Thyroid gland (tissue), 4 donors: ENCODE measurements at regions not wholly inside any gene's neighbourhood (a gene's known extent, or its start where the extent isn't known, plus 50 kb on each side); places are given as distances from the start of the nearest gene placed in this dataset.
"Not testable (repeated sequence)": the region's sequence is repeated elsewhere in the genome, so short reads cannot be mapped to it uniquely, and the experiment has no call there.

Experiments used
- DNase-seq, 2 donors: peaks; one replicate each; pipeline ENCODE4 v3.0.0-alpha.2; 2019
- H3K27ac ChIP-seq, 3 donors: fragments of 200-600 bp; sonication (generic); 1 replicate in 2 of 3; 2 replicates in 1 of 3; pipeline ENCODE4 v1.5.1; 2016 to 2019; ENCODE audit warnings: mild to moderate bottlenecking in 1 of 3, moderate library complexity in 1 of 3
- H3K27me3 ChIP-seq: fragments of 200-600 bp; sonication (generic); one replicate; pipeline ENCODE4 v1.5.1; 2019
- H3K36me3 ChIP-seq, 2 donors: fragments of 200-600 bp; sonication (generic); one replicate each; pipeline ENCODE4 v1.5.1; 2016 to 2019
- H3K4me1 ChIP-seq, 2 donors: fragments of 200-600 bp; sonication (generic); one replicate each; pipeline ENCODE4 v1.5.1; 2017 to 2019
- H3K4me3 ChIP-seq, 3 donors: fragments of 200-600 bp; sonication (generic); replicated peaks in 1 of 3; 1 replicate in 2 of 3; 2 replicates in 1 of 3; pipeline ENCODE4 v1.5.1; 2016; ENCODE audit warnings: mild to moderate bottlenecking in 1 of 3
- H3K9me3 ChIP-seq: fragments of 200-600 bp; sonication (generic); one replicate; pipeline ENCODE4 v1.5.1; 2017
- CTCF ChIP-seq, 6 experiments: fragments of 200-600 bp in 3 of 6; fragments of 450-650 bp in 3 of 6; sonication (generic) in 3 of 6; IDR thresholded peaks; one replicate each; pipeline ENCODE4 v1.5.1; 2016 to 2019; ENCODE audit warnings: antibody characterized with exemption in 6 of 6, mild to moderate bottlenecking in 2 of 6, inconsistent platforms in 1 of 6, moderate library complexity in 1 of 6
- POLR2A ChIP-seq, 2 donors: fragments of 450-650 bp; IDR thresholded peaks; one replicate each; pipeline ENCODE4 v1.6.1; 2017; ENCODE audit warnings: antibody characterized with exemption in 2 of 2, mild to moderate bottlenecking in 2 of 2, moderate library complexity in 1 of 2
- WGBS, 2 donors: methylation state at CpG; one replicate each; pipeline ENCODE4 v1.1.5; 2017; 5-methylcytosine and 5-hydroxymethylcytosine counted together
- intact Hi-C: fragments of 100-400 bp; cut with DNase I; formaldehyde crosslinking; loops from one replicate; pipeline ENCODE4 v1.15.1; 2023

GRCh38 chr1:104630567-104631149, 881.0 kb downstream of the AMY1C start:
- no peaks in the 10 kb centered on the region for H3K27me3 ChIP-seq
- H3K4me3 ChIP-seq = no peak overlapping the region
- no peaks in the 10 kb centered on the region for H3K4me1 ChIP-seq
- H3K36me3 ChIP-seq = no peaks in the 10 kb centered on the region
- intact Hi-C loops = no loop called here
- H3K27ac ChIP-seq = no peak overlapping the region
- TF ChIP-seq CTCF (IDR thresholded peaks at IDR 0.05) (no peak), POLR2A (IDR thresholded peaks at IDR 0.05) (no peak)
- DNase-seq = no peak
- H3K9me3 ChIP-seq = no peaks in the 10 kb centered on the region
- 67 to 70% methylated on average over 5 of the region's 5 CpGs for WGBS, 2 donors

GRCh38 chr1:104636581-104636980, 886.9 kb downstream of the AMY1C start:
- TF ChIP-seq POLR2A (IDR thresholded peaks at IDR 0.05) (no peak), CTCF (IDR thresholded peaks at IDR 0.05) (no peak)
- H3K4me3 ChIP-seq = no peak overlapping the region
- no peaks in the 10 kb centered on the region for H3K36me3 ChIP-seq
- H3K4me1 ChIP-seq = no peaks in the 10 kb centered on the region
- intact Hi-C loops = no loop called here
- H3K27ac ChIP-seq = no peak overlapping the region
- DNase-seq = no peak
- H3K27me3 ChIP-seq = no peaks in the 10 kb centered on the region
- H3K9me3 ChIP-seq = no peaks in the 10 kb centered on the region

- intact Hi-C loops = no loop called here
- no peaks in the 10 kb centered on the region for H3K27me3 ChIP-seq
- DNase-seq = no peak
- no peak overlapping the region for H3K4me3 ChIP-seq
- no peaks in the 10 kb centered on the region for H3K9me3 ChIP-seq
- no peak for TF ChIP-seq POLR2A (IDR thresholded peaks at IDR 0.05)
- TF ChIP-seq CTCF (IDR thresholded peaks at IDR 0.05) = no peak
- H3K36me3 ChIP-seq = no peaks in the 10 kb centered on the region
- H3K27ac ChIP-seq = no peak overlapping the region
- H3K4me1 ChIP-seq = no peaks in the 10 kb centered on the region
Observed at GRCh38 chr1:104646233-104646632, 896.5 kb downstream of the AMY1C start.

- H3K4me1 ChIP-seq = no peaks in the 10 kb centered on the region
- H3K27ac ChIP-seq = no peak overlapping the region
- DNase-seq = no peak
- 0 to 3% methylated on average over 1 of the region's 1 CpG for WGBS, 2 donors
- no peaks in the 10 kb centered on the region for H3K36me3 ChIP-seq
- intact Hi-C loops = no loop called here
- TF ChIP-seq POLR2A (IDR thresholded peaks at IDR 0.05) = no peak
- TF ChIP-seq CTCF (IDR thresholded peaks at IDR 0.05) = no peak
- no peak overlapping the region for H3K4me3 ChIP-seq
- no peaks in the 10 kb centered on the region for H3K27me3 ChIP-seq
- H3K9me3 ChIP-seq = no peaks in the 10 kb centered on the region
Observed at GRCh38 chr1:104648269-104648691, 898.6 kb downstream of the AMY1C start.

- H3K27ac ChIP-seq, H3K4me1 ChIP-seq, H3K36me3 ChIP-seq, H3K4me3 ChIP-seq, intact Hi-C loops, H3K9me3 ChIP-seq, H3K27me3 ChIP-seq, DNase-seq: not testable (repeated sequence)
- 88 to 97% methylated on average over 18 to 24 of the region's 24 CpGs for WGBS, 2 donors
Observed at GRCh38 chr1:104664374-104664773, 914.7 kb downstream of the AMY1C start.

GRCh38 chr1:104665300-104665699, 915.6 kb downstream of the AMY1C start:
- H3K4me3 ChIP-seq = no peak overlapping the region
- H3K4me1 ChIP-seq = no peaks in the 10 kb centered on the region
- intact Hi-C loops = no loop called here
- DNase-seq = no peak
- H3K9me3 ChIP-seq = no peaks in the 10 kb centered on the region
- no peak for TF ChIP-seq POLR2A (IDR thresholded peaks at IDR 0.05)
- no peak for TF ChIP-seq CTCF (IDR thresholded peaks at IDR 0.05)
- no peak overlapping the region for H3K27ac ChIP-seq
- no peaks in the 10 kb centered on the region for H3K36me3 ChIP-seq
- no peaks in the 10 kb centered on the region for H3K27me3 ChIP-seq
